ENCODE measurements at regions not wholly inside any gene's neighbourhood (a gene's known extent, or its start where the extent isn't known, plus 50 kb on each side); places are given as distances from the start of the nearest gene placed in this dataset.

DNA sequence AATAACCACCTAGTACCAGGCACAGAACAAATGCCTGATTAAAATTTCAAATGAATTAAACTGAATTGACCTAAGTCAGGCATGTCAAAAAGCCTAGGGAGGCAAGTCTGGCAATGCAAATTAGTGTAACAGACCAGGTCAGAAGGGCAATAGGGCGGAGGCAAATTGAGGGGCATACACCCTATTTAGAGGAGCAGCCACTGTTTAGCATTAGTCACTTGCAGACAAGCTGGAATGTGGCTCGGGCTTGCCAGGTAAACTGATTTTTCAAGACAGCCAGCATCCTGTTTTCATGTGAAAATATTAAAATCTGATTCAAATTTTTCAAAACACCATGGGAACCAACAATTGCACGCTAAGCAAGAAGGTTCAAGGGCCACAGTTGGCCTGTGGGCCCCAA, 160.3 kb downstream of the EN1 start:
- intact Hi-C loops (cut with DNase I) = no loop called here
- Histone ChIP-seq H3K27ac (no peak overlapping the region), H3K4me3 (no peak overlapping the region), H3K36me3 (no peaks in the 10 kb centered on the region), H3K27me3 (no peaks in the 10 kb centered on the region), H3K4me1 (no peaks in the 10 kb centered on the region), H3K9me3 (peaks cover 0 to 16% (median 0%) of the 10 kb centered on the region in 12 donors)
- DNase-seq = no peak
- WGBS, 4 donors = 63 to 79% (median 74%) methylated on average over 3 of the region's 3 CpGs
- no peak for ATAC-seq
- no peak for TF ChIP-seq POLR2A (IDR thresholded peaks at IDR 0.05)
- TF ChIP-seq, protein P1, sequence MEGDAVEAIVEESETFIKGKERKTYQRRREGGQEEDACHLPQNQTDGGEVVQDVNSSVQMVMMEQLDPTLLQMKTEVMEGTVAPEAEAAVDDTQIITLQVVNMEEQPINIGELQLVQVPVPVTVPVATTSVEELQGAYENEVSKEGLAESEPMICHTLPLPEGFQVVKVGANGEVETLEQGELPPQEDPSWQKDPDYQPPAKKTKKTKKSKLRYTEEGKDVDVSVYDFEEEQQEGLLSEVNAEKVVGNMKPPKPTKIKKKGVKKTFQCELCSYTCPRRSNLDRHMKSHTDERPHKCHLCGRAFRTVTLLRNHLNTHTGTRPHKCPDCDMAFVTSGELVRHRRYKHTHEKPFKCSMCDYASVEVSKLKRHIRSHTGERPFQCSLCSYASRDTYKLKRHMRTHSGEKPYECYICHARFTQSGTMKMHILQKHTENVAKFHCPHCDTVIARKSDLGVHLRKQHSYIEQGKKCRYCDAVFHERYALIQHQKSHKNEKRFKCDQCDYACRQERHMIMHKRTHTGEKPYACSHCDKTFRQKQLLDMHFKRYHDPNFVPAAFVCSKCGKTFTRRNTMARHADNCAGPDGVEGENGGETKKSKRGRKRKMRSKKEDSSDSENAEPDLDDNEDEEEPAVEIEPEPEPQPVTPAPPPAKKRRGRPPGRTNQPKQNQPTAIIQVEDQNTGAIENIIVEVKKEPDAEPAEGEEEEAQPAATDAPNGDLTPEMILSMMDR (IDR thresholded peaks at IDR 0.05) = no peak

DNA sequence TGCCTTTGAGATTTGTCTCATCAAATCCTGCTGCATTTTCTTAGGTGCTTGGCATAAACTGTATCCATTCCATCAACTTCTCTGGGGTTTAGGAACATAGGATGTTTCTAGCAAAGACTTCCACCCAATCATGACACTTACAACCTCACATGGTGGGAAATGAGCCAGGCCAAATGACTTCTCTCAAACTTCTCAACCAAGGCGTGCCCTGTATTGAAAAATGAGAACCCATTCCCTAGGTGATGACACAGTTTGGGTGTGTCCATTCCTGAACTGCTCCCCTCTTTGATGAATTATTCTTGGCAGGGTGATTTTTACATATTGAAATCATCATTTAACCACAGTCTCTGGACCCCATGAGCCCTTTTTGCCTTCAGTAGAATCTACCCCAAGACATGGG, 161.1 kb downstream of the EN1 start:
- ATAC-seq (no peak), DNase-seq (no peak)
- intact Hi-C loops (cut with DNase I) = no loop called here
- WGBS, 4 donors = 56 to 83% (median 69%) methylated on average over 1 of the region's 1 CpG
- H3K36me3 ChIP-seq = no peaks in the 10 kb centered on the region
- TF ChIP-seq, protein P1 (IDR thresholded peaks at IDR 0.05) = no peak
- TF ChIP-seq POLR2A (IDR thresholded peaks at IDR 0.05) = no peak
- H3K27me3 ChIP-seq = no peaks in the 10 kb centered on the region
- H3K27ac ChIP-seq = no peak overlapping the region
- no peak overlapping the region for H3K4me3 ChIP-seq
- H3K4me1 ChIP-seq = no peaks in the 10 kb centered on the region
- H3K9me3 ChIP-seq = peaks cover 0 to 12% (median 0%) of the 10 kb centered on the region in 12 donors

DNA sequence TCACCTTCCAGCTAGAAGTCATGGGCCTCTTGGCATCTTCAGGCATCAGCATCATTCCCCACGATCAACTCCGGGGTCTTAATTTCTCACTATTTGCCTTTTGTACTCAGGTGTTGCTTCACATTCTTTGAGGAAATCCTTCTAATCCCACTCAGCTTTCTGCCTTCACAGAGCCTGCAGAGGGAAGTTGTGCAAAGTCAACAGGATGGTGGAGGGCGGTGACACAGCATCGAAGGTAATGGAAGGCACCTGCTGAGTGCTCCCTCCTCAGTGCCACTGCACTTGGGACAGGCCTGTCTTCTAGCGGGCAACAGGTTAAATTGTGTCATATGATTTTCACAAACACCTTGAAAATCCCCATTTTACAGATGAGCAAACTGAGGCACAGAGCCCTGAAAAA, 164.0 kb downstream of the EN1 start:
- intact Hi-C loops (cut with DNase I) = no loop called here
- WGBS, 4 donors = 86 to 94% (median 92%) methylated on average over 5 of the region's 5 CpGs
- no peak for ATAC-seq

DNA sequence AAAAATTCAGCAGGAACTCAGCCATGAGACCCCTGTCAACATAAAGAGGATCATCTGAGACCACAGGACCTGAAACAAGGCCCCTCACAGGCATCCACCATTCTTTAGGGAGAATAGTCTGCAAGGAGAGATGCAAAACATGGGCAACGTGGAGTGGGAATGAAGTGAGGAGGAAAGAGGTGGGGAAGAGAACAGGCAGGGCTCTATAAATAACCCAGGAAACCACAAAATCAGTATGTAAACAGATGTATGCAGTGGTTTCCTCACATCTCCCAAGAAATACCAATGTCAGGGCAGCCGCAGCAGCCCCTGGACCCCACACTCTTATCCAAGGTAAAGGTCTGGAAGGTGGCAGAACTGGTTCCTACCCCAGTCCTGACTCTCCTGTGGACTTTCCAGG, 168.5 kb downstream of the EN1 start:
- DNase-seq (no peak), ATAC-seq (no peak)
- H3K4me3 ChIP-seq = no peak overlapping the region
- no peaks in the 10 kb centered on the region for H3K4me1 ChIP-seq
- TF ChIP-seq, protein P1 (IDR thresholded peaks at IDR 0.05) = no peak
- no peak for TF ChIP-seq POLR2A (IDR thresholded peaks at IDR 0.05)
- intact Hi-C loops (cut with DNase I) = no loop called here
- H3K9me3 ChIP-seq = no peaks in the 10 kb centered on the region
- peaks cover 0 to 4% (median 0%) of the 10 kb centered on the region in 9 donors for H3K27me3 ChIP-seq
- 51 to 68% (median 57%) methylated on average over 2 of the region's 2 CpGs for WGBS, 4 donors
- no peak overlapping the region for H3K27ac ChIP-seq
- no peaks in the 10 kb centered on the region for H3K36me3 ChIP-seq

More for the DNA sequence above, 164.0 kb downstream of the EN1 start:
- H3K27ac ChIP-seq = no peak overlapping the region
- H3K27me3 ChIP-seq = peaks cover 0 to 4% (median 0%) of the 10 kb centered on the region in 9 donors
- DNase-seq = no peak
- no peaks in the 10 kb centered on the region for H3K36me3 ChIP-seq
- H3K4me1 ChIP-seq = no peaks in the 10 kb centered on the region
- no peaks in the 10 kb centered on the region for H3K9me3 ChIP-seq
- no peak overlapping the region for H3K4me3 ChIP-seq
- TF ChIP-seq, protein P1 (IDR thresholded peaks at IDR 0.05) = no peak
- no peak for TF ChIP-seq POLR2A (IDR thresholded peaks at IDR 0.05)
